HG03045 (cell line): ENCODE measurements at regions not wholly inside any gene's neighbourhood (a gene's known extent, or its start where the extent isn't known, plus 50 kb on each side); places are given as distances from the start of the nearest gene placed in this dataset.

Source experiments
- ATAC-seq: cut with Tn5 transposase; IDR thresholded peaks from one replicate; pipeline ENCODE4 v1.9.1; 2021; ENCODE audit warnings: mild to moderate bottlenecking, moderate library complexity; ENCODE audit not compliant: unreplicated experiment

DNA sequence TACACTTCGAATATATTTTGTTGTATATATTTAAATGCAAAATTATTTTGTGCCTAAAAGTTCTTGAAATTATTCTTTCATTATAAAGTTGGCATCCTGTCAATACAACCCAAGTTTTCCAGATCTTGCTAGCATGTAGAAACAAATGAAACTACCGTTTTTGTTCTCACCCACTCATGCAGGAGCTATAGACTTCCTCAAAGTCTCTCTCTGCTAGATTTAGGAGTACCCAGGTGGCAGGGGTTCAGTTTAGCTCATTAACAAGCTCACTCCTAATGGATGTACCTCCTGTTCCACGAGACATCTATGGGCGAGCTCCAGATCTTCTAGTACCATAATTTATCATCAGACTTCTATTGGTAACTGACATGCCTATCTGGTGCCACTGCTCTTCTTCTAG lies 390.2 kb upstream of the POU3F1 start:
- no peak for ATAC-seq

DNA sequence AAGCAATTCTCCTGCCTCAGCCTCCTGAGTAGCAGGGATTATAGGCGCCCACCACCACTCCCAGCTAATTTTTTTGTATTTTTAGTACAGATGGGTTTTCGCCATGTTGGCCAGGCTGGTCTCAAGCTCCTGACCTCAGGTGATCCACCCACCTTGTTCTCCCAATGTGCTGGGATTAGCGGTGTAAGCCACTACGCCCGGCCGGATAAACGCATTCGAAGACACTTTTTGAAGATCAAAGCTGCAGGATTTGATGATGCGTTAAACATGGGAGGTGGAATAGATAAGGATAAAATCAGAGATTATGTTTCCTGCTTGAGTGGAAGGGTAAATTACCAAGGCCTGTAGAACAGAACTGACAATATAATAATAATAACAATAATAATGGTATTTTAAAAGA lies 389.4 kb upstream of the POU3F1 start:
- ATAC-seq, result no peak

DNA sequence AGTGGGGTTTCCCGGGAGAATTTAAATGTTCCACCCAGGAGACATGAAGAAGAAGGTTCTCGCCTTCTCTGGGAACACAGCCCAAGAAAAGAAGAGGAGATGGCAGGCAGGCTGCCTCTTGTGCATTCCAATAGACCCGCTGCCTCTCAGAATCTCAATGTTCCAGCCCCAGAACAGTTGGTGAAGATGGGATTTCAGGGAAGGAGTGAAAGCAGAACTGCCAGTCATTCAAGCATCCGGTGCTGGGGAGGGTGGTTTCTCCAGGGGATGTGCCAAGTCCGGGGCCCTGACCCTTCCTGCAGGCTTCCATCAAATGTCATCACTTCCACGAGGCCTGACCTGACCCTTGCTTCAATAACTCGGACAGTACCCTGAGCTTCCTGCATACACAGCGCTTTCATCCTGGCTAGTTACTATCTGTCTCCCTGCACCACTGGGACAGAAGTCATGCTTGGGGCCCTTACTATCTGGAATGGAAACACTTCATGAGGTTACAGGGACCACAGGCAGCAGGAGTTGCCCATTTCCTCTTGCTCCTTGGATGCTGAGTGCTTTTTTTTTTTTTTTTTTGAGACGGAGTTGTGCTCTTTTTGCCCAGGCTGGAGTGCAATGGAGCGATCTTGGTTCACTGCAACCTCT lies 386.6 kb upstream of the POU3F1 start:
- ATAC-seq, result no peak

DNA sequence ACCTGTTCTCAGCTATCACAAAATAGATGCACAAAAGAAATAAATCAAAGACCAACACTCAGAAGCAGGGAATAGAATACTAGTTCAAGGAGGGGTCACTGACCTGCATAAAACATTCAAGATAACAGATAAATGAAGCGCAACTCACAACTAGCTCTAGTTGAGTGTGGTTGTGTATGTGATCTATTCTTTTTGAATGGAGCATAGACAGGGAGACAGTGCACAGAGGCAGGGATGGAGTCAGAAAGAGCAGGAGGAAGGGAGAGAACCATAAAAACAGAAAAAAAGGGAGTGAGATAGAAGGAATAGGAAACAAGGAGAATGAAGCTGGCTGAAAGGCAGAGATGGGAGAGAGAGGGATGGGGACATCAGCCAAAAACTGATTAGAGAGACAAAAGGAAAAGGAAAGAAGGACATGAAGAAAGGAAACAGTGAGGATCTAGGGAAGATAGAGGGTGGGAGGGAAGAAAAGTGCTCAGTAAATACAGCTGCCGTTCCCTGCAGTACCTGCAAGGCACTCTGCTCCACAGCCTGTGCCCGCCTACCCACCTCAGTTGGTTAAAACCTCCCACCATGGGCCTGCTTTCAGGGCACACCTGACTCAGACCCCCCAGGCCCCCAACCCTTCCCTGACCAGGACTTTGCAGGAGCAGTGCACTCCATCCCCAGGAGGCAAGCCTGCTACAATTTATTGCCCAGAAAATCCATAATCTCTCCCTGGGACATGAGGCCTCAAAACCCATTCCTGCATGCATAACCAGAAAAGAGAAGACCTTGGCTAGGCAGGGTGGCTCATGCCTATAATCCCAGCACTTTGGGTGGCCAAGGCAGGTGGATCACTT lies 385.2 kb upstream of the POU3F1 start:
- ATAC-seq, result no peak

DNA sequence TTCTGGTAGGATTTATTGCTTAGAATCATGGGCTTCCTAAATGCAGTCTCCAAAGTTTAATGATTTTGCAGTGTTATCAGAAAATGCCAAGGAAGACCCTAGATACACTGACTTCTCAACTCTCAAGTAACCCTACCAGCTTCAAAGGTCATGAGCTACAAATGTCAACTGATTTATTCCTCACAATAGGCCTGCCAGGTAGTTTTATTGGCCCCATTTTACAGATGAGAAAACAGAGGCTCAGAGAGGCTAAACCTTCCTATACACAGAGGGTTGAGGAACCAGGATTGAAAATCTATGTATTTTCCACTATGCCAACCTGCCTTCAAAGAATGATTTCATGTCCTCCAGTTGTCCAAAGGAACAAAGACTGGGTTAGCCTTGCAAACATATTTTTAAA lies 384.4 kb upstream of the POU3F1 start:
- ATAC-seq, result no peak

DNA sequence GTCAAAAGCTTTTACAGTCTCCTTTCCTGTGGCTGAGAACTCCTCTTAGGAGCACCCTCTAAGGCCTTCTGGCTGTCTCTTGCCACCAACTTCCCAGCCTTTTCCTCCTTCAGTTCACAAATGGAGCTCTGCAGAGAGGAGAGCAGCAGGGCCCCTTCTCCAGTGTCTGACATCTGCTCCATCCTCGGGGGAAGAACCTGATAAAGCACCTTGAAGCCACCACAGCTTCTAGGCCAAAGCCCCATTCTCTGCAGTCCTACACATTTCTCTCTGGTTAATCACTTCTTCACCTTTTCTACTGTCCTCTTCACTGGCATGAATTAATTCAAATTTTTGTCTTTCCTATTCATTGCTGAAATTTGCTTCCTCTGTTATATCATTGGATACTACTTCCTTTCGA lies 378.1 kb upstream of the POU3F1 start:
- ATAC-seq, result no peak

DNA sequence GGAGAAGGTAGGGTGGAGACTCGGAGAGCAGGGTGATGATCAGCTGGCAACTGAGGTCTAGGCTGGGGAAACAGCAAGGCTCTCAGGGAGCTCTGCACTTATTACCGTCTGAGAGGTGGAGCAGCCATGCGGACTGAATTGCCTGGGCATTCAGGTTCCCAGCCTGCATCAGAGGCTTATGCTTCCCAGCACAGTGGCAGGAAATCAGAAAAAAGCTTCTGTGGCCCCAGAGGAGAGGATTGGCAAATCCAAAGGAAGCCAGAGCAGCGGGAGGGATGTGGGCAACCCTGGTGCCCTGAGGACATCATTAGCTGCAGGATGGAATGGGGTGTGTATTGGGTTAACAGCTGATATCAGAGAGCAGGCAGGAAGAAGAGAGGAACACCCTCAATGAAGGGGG lies 374.1 kb upstream of the POU3F1 start:
- no peak for ATAC-seq

DNA sequence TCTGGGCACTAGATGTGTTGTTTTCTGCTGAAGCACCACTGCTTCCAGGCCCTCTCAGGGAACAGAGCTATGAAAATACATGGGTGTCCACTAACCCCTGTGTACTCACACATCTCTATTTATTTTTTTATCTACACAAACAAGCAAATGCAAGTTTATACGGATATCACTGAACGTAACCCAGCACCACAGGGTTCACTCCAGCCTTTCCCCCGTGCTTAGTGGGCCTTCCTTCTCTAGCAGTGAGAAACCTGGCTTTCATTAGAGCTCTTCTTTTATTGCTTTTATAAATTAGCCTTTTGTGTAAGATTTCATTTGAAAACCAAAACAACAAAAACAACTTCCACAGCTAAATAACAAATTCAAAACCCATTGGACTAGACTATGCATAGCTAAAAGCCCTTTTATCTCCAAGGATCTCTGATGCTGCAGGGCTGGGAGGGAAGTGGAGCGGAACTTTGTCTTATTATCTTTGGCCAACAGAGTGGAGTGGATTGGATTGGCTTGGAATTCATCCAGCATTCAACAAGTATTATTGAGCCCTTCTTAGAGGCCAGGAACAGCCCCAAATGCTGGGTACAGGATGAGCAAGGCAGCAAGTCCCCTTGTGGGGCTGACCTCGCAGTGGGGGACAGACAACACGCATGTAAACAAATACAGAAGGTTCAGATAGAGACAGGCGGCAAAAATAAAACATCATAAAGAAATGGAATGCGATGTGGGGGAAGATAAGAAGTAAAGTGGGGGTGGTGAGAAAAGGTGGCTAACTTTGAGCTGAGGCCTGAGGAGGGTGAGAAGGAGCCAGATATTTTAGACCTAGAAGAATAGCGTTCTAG lies 371.8 kb upstream of the POU3F1 start:
- ATAC-seq, result no peak

DNA sequence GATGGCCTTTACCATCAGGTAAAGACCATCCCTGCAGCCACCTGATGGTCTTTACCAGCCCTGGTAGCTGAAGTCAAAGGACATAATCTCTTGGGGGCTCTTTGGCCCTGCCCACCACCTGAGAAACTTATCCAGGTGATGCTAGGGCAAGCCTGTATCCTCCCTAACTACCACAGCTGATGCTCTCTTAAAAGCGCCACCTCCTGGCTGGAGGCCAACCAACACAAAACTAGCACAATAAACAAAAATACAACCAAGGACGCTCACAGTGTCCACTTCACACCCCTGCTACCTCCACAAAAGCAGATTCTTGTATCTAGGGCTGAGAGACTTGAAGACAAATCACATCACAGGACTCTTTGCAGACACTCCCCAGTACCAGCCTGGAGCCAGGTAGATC lies 357.1 kb upstream of the POU3F1 start:
- ATAC-seq, result no peak

DNA sequence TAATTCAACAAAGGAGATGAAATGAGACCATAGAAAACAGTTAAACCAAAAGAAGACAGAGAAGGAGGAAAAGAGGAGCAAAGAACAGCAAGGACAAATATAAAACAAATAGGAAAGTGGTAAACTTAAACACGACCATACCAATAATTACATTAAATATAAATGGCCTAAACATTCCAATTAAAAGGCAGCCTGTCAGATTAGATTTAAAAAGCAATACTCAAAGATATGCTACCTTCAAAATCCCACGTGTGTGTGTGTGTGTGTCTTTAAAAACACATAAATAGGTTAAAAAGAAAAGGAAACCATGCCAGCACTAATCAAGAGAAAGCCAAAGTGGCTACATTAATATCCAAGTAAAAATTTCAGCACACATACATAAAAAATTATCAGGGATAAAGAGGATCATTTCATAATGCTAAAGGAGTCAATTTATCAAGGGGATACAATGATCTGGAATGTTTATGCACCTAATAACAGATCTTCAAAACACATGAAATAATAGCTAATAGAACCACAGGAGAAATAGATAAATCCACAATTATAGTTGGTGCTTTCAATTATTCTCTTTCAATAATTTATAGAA lies 355.7 kb upstream of the POU3F1 start:
- no peak for ATAC-seq

DNA sequence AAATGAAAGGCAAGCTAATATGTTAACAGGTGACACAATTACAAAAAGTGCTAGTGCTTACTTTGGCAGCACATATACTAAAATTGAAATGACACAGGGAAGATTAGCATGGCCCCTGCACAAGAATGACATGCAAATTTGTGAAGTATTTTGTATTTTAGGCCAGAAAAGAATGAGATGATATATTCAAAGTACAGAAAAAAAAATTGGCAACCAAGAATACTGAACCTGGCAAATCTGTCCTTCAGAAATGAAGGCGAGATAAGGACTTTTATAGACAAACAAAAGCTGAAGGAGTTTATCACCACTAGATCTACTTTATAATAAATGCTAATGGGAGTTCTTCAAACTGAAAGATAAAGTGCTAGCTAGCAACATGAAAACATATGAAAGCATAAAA lies 350.0 kb upstream of the POU3F1 start:
- no peak for ATAC-seq

DNA sequence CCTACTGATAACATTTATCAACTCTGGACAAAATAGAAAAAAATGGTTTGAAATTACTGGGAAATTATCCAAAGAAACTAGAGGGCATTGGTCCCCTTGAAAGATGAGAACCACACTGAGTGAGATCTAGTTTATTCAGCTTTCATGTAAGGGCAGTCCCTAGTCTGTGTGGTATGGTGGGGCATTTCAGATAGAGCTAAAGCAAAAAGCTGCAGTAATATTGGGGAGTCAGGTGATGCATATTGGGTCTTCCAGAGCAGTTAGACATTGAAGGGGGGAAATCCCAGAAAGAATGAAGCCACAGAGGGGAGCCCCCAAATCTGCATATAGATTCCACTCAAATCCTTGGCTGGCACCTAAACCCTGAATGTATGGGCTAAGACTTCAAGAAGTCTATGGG lies 347.7 kb upstream of the POU3F1 start:
- no peak for ATAC-seq

DNA sequence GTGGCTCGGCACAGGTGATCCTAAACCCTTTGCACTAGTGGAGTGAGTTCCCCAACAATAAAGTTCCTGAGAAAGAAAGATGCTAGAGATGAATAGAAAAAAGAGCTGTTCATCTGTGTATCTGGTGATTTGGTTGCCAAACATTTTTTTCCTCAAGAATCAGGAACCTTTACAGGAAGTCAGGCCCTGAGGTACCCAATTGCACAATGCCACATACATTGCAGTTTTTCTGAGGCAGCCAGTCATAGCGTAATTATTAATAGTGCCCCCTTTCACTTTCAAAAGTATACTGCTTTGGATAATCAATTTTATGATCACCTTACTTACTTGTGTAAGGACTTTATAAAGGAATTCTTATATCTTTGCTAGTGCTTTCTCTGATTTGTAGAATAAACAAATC lies 346.3 kb upstream of the POU3F1 start:
- no peak for ATAC-seq

DNA sequence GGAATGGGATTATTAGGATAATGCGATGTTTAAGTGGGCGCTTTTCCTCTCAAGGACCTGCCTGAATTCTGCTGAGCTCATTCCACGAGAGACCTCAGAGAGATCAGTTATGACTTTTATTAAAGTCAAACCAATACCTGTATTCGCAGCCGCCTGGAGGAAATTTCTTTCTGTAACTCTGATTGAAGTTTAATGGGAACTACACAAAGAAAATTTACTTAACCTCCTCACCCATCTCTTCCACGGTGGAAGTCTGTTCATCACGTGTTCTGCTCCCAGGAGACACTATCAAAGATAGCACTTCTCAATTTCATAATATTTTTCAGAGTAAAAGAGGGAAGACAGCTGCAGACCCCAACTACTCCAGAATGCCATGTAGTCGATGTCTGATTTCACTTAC lies 334.7 kb upstream of the POU3F1 start:
- no peak for ATAC-seq

DNA sequence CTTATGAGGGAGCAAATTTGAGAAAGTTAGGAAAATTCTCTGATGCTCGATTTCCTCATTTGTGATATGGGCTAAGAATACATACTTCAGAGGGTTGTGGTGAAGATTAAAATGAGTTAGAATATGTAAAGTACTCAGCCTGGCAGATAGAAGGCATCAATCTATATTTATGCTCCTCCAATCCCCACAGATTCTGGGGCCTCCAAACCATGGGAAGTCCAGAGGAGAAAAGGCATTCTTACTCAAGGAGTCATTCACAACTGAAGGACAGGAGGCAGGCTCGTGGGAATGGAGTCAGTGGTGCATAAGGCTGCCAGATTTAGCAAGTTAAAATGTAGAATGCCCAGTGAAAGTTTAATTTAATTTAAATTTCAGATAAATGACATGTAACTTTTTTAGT lies 330.0 kb upstream of the POU3F1 start:
- no peak for ATAC-seq

DNA sequence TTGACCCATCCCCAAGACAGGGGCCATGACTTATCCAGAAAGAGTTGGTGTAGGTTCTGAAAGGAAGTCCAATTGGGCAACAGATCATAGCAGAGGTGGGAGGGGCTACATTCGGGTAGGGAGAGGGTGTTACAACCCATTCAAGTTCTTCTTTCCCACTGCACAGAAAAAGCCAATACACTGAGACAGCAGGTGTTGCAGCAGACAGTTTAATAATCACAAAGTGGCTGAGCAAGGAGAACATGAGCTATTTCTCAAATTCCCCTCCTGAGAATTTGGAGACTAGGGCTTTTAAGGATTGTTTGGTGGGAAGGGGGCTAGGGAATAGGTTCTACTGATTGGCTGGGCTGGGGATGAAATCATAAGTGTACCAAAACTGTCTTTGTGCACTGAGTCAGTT lies 328.4 kb upstream of the POU3F1 start:
- ATAC-seq, result no peak

DNA sequence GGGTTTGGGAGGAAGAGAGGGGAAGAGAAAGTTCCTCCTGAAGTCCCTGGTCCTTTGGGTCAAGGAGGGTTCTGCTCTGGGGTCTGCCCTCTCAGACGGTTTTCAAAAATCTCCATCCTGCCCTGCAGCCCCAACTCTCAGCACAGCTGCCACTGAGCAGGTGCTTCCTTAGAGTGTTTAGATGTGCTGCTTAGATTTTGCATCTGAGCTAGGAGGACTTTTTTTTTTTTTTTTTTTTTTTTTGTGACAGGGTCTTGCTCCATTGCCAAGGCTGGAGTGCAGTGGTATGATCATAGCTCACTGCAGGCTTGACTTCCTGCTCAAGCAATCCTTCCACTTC lies 324.9 kb upstream of the POU3F1 start:
- ATAC-seq, result no peak

DNA sequence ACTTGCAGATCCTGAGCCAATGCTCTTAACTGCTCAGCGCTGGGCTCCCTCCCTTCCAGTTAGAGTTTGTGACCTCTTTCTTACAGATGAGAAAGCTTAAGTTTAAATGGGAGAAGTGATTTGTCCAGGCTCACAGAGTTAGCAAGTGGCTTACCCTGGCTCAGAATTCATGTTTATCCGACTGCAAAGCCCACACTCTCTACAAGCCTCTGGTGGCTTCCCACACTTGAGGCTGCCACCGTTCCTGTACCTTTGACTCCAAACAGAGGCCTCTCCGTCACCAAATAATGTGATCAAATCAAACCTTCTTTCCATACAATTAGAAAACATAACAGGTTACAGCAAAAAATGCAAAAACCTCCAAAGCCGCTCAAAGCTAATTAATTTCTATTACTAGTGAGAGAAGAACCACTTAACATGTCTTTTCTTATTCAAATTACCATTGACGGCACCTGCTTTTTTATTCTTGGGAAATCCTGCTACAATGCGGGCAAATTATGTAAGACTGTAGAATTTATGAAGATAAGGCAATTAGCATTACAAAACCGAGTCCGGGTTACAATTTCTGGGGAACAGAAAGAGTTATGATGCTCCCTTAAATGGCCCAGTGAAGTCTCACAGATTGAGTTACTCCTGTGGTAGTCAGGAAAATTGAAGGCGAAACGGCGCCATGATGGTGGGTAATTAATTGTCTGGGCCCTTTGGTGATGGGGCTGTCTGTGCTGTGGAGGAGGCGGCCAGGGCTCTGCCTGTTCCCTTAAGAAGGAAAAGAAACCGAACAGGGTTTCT lies 324.3 kb upstream of the POU3F1 start:
- ATAC-seq, result no peak

DNA sequence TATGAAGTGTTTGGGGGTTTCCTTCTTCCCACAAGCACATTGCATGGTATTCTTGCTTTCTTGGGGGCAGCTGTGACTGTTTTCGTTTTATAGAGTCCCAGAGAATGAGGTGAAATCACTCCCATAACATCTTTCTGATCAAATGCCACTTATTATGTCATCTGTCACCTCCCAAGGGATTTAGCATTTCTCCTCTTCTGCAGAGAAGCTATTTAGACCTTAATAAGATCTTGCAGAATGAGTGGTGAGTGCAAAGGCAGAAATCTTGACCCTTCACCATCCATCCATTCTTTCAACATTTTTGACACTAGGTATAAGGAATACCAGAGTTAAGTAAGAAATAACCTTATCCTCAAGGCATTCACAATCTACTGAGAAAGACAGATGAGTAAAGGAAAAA lies 318.6 kb upstream of the POU3F1 start:
- no peak for ATAC-seq

DNA sequence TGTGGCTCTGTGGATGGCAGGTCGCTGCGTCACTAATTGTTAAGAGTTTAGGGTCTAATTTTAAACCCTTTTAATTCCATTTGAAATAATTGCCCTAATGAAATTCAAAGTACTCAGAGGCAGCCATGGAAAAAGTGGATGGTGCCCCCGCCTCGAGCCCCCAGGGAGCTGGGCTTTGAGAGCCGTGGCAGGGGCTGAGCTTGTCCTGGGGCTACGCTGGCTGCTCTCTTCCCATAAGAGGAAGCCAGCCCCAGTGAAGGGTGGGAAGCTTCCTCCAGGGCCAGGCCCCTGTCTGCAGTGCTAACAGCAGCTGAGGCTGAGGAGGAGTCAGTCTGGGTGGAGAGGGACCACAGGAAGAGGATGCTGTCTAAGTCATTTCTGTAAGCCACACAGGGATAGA lies 315.0 kb upstream of the POU3F1 start:
- ATAC-seq, result no peak

DNA sequence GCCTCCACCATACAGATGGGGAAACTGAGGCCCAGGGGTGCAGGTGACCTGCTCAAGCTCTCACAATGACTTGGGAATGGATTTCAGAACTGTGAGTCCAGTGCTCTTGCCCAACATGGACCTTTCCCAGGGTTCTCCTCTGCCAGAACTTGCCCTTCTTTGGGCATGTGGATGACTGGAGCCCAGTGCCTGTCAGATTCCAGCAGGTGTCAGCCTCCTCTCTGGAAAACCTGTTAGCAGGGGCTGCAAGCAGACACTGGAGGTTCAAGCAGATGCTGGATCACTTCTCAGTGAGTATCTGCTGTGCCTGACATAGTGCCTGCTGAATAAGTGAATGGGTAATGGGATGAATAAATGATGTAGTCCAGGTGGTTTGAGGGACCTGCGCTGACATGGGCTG lies 314.2 kb upstream of the POU3F1 start:
- no peak for ATAC-seq
